Tibial artery (tissue), 4 donors: ENCODE measurements at regions not wholly inside any gene's neighbourhood (a gene's known extent, or its start where the extent isn't known, plus 50 kb on each side); places are given as distances from the start of the nearest gene placed in this dataset.

ENCODE experiments used
- DNase-seq, 2 donors: peaks; one replicate each; pipeline ENCODE4 v3.0.0-alpha.2; 2019
- H3K27ac ChIP-seq, 2 donors: fragments of 200-600 bp; sonication (generic) in 1 of 2; 1 replicate in 1 of 2; 2 replicates in 1 of 2; pipeline ENCODE4 v1.5.1; 2018 to 2019; ENCODE audit warnings: mild to moderate bottlenecking in 1 of 2
- H3K27me3 ChIP-seq, 2 donors: fragments of 200-600 bp; sonication (generic) in 1 of 2; one replicate each; pipeline versions ENCODE4 v1.5.1 to v1.6.0; 2016 to 2019
- H3K36me3 ChIP-seq, 3 donors: fragments of 200-600 bp; sonication (generic) in 2 of 3; one replicate each; pipeline ENCODE4 v1.5.1; 2016 to 2019; ENCODE audit warnings: mild to moderate bottlenecking in 2 of 3
- H3K4me1 ChIP-seq, 4 donors: fragments of 200-600 bp; sonication (generic) in 2 of 4; 1 replicate in 3 of 4; 2 replicates in 1 of 4; pipeline ENCODE4 v1.5.1; 2016 to 2019
- H3K4me3 ChIP-seq, 2 donors: fragments of 200-600 bp; sonication (generic) in 1 of 2; 1 replicate in 1 of 2; 2 replicates in 1 of 2; pipeline ENCODE4 v1.5.1; 2018 to 2019; ENCODE audit warnings: mild to moderate bottlenecking in 2 of 2
- H3K9me3 ChIP-seq, 3 donors: fragments of 200-600 bp; sonication (generic) in 1 of 3; one replicate each; pipeline ENCODE4 v1.5.1; 2016 to 2019
- intact Hi-C: fragments of 100-400 bp; cut with DNase I; formaldehyde crosslinking; loops from one replicate; pipeline ENCODE4 v1.15.0; 2023; ENCODE audit warnings: low total_unique reads
- TF ChIP-seq, protein P1 (sequence below), 2 experiments: fragments of 200-600 bp in 1 of 2; fragments of 450-650 bp in 1 of 2; IDR thresholded peaks; one replicate each; pipeline ENCODE4 v1.5.1; 2017 to 2019; ENCODE audit warnings: antibody characterized with exemption in 2 of 2, mild to moderate bottlenecking in 1 of 2, moderate library complexity in 1 of 2

- H3K4me3 ChIP-seq = no peak overlapping the region
- TF ChIP-seq, protein P1, sequence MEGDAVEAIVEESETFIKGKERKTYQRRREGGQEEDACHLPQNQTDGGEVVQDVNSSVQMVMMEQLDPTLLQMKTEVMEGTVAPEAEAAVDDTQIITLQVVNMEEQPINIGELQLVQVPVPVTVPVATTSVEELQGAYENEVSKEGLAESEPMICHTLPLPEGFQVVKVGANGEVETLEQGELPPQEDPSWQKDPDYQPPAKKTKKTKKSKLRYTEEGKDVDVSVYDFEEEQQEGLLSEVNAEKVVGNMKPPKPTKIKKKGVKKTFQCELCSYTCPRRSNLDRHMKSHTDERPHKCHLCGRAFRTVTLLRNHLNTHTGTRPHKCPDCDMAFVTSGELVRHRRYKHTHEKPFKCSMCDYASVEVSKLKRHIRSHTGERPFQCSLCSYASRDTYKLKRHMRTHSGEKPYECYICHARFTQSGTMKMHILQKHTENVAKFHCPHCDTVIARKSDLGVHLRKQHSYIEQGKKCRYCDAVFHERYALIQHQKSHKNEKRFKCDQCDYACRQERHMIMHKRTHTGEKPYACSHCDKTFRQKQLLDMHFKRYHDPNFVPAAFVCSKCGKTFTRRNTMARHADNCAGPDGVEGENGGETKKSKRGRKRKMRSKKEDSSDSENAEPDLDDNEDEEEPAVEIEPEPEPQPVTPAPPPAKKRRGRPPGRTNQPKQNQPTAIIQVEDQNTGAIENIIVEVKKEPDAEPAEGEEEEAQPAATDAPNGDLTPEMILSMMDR (IDR thresholded peaks at IDR 0.05) = no peak
- DNase-seq = no peak
- no peaks in the 10 kb centered on the region for H3K36me3 ChIP-seq
- intact Hi-C loops = no loop called here
- no peaks in the 10 kb centered on the region for H3K9me3 ChIP-seq
- H3K27ac ChIP-seq = no peak overlapping the region
- H3K27me3 ChIP-seq = no peaks in the 10 kb centered on the region
- H3K4me1 ChIP-seq = no peaks in the 10 kb centered on the region
Measured at GRCh38 chr14:48914921-48915320, 671.3 kb downstream of the RPS29 start.

GRCh38 chr14:48914382-48914781 is 671.8 kb downstream of the RPS29 start:
- H3K9me3 ChIP-seq = no peaks in the 10 kb centered on the region
- no peaks in the 10 kb centered on the region for H3K4me1 ChIP-seq
- no peak for DNase-seq
- intact Hi-C loops = no loop called here
- H3K27me3 ChIP-seq = no peaks in the 10 kb centered on the region
- no peaks in the 10 kb centered on the region for H3K36me3 ChIP-seq
- H3K27ac ChIP-seq = no peak overlapping the region
- H3K4me3 ChIP-seq = no peak overlapping the region
- TF ChIP-seq, protein P1 (IDR thresholded peaks at IDR 0.05) = no peak

- no peak overlapping the region for H3K27ac ChIP-seq
- no peaks in the 10 kb centered on the region for H3K4me1 ChIP-seq
- H3K4me3 ChIP-seq = no peak overlapping the region
- intact Hi-C loops = no loop called here
- no peaks in the 10 kb centered on the region for H3K27me3 ChIP-seq
- TF ChIP-seq, protein P1 (IDR thresholded peaks at IDR 0.05) = no peak
- no peaks in the 10 kb centered on the region for H3K36me3 ChIP-seq
- no peak for DNase-seq
- H3K9me3 ChIP-seq = no peaks in the 10 kb centered on the region
Measured at GRCh38 chr14:48900565-48900964, 685.6 kb downstream of the RPS29 start.

GRCh38 chr14:48890333-48890732 is 695.8 kb downstream of the RPS29 start:
- Histone ChIP-seq H3K4me1 (no peaks in the 10 kb centered on the region), H3K9me3 (no peaks in the 10 kb centered on the region), H3K36me3 (no peaks in the 10 kb centered on the region), H3K4me3 (no peak overlapping the region), H3K27ac (no peak overlapping the region), H3K27me3 (no peaks in the 10 kb centered on the region)
- TF ChIP-seq, protein P1 (IDR thresholded peaks at IDR 0.05) = no peak
- intact Hi-C loops = no loop called here
- DNase-seq = no peak

GRCh38 chr14:48876806-48877340 is 709.3 kb downstream of the RPS29 start:
- intact Hi-C loops = no loop called here
- Histone ChIP-seq H3K27ac (no peak overlapping the region), H3K27me3 (no peaks in the 10 kb centered on the region), H3K4me1 (no peaks in the 10 kb centered on the region), H3K4me3 (no peak overlapping the region), H3K9me3 (no peaks in the 10 kb centered on the region), H3K36me3 (no peaks in the 10 kb centered on the region)
- DNase-seq = no peak
- TF ChIP-seq, protein P1 (IDR thresholded peaks at IDR 0.05) = no peak

GRCh38 chr14:48874711-48875110 is 711.5 kb downstream of the RPS29 start:
- intact Hi-C loops = no loop called here
- Histone ChIP-seq H3K4me3 (no peak overlapping the region), H3K9me3 (no peaks in the 10 kb centered on the region), H3K27ac (no peak overlapping the region), H3K27me3 (no peaks in the 10 kb centered on the region), H3K4me1 (no peaks in the 10 kb centered on the region), H3K36me3 (no peaks in the 10 kb centered on the region)
- TF ChIP-seq, protein P1 (IDR thresholded peaks at IDR 0.05) = no peak
- DNase-seq = no peak
